ENCODE measurements at regions not wholly inside any gene's neighbourhood (a gene's known extent, or its start where the extent isn't known, plus 50 kb on each side); places are given as distances from the start of the nearest gene placed in this dataset.

DNA sequence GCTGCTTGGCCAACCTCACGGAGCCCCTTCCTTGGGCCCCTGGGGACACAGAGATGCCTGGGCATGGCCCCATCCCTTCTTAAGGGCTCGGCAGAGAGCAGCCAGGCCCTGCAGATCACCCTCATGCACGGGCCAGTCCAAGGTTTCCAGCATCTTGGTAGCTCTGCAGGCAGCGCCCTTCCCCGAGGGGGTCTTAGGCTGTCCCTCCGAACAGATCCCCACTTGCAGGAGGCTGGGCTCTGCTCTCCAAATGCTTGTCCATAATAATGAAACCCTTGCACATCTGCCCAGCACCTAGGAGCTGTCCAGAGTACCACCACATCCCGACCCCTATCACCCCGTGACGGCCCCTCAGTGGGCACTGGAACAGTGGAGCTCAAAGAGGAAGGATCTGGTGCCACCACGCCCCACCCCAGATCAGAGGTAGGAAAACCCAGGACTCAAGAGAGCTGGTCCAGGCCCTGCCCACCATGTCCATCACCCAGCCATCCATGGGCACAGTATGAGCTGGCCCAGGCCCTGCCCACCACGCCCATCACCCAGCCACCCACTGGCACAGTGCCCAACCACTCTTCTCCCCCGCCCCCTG is 92.5 kb upstream of the PRR5 start (continued):
- TF ChIP-seq, protein P1, sequence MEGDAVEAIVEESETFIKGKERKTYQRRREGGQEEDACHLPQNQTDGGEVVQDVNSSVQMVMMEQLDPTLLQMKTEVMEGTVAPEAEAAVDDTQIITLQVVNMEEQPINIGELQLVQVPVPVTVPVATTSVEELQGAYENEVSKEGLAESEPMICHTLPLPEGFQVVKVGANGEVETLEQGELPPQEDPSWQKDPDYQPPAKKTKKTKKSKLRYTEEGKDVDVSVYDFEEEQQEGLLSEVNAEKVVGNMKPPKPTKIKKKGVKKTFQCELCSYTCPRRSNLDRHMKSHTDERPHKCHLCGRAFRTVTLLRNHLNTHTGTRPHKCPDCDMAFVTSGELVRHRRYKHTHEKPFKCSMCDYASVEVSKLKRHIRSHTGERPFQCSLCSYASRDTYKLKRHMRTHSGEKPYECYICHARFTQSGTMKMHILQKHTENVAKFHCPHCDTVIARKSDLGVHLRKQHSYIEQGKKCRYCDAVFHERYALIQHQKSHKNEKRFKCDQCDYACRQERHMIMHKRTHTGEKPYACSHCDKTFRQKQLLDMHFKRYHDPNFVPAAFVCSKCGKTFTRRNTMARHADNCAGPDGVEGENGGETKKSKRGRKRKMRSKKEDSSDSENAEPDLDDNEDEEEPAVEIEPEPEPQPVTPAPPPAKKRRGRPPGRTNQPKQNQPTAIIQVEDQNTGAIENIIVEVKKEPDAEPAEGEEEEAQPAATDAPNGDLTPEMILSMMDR (IDR thresholded peaks at IDR 0.05; ENCODE audit: low read depth, low read length, missing input control): no peak
- TF ChIP-seq, protein P2, sequence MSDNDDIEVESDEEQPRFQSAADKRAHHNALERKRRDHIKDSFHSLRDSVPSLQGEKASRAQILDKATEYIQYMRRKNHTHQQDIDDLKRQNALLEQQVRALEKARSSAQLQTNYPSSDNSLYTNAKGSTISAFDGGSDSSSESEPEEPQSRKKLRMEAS (IDR thresholded peaks at IDR 0.05): no peak
- TF ChIP-seq HNF4A (conservative IDR thresholded peaks at IDR 0.05): no peak
- no peak for TF ChIP-seq TAF1 (conservative IDR thresholded peaks at IDR 0.05)

DNA sequence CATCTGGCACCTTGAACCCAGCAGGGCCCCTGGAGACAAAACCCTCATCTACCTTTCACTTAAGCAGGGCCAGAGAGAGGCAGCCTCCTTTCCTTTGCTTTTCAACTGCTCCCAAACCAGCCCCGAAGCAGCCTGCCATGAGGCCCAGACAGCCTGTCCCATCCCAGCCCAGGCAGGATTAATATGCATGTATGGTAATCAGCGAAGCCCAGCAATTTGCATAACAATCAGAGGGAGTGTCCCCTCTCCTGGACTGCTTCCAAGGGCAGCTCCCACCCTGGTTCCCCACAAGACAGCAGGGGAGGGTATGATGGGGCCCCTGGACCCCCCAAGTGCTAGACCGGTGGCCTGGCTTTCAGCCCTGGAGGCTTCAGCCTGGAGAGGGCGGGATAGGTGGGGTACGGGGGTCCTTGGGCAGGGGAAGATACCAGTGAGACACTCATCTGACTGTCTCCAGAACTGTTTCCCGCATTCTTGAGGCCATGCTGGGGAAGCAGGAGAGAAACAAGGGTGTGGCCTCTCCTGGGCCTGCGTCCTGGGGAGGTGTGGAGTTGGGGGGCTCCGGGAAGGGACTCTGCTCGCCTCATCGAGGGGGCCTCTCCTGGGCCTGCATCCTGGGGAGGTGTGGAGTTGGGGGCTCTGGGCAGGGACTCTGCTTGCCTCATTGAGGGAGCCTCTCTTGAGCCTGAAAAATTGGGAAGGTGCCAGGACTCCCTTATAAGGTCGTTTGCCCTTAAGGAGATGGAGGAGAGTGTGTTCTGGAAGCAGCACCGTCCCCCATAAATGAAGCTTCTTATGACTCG is 93.2 kb upstream of the PRR5 start:
- H3K4me1 ChIP-seq (ENCODE audit: control insufficient read depth in 4 of 4, insufficient read depth in 4 of 4, low read length in 3 of 4): no peaks in the 10 kb centered on the region
- WGBS: 71% methylated on average over 13 of the region's 13 CpGs
- no peaks in the 10 kb centered on the region for H3K36me3 ChIP-seq (ENCODE audit: control insufficient read depth in 4 of 4, insufficient read depth in 3 of 4, low read depth in 1 of 4, low read length in 3 of 4)
- no peak for DNase-seq (ENCODE audit: low spot score)
- peaks cover 0 to 15% (median 4%) of the 10 kb centered on the region in 4 donors for H3K9me3 ChIP-seq (ENCODE audit: control insufficient read depth in 4 of 4, low read length in 3 of 4)
- no peak overlapping the region for H3K9ac ChIP-seq (ENCODE audit: low read depth in 1 of 2, low read length in 2 of 2)
- no peak overlapping the region for H3K27ac ChIP-seq (ENCODE audit: low read depth in 1 of 2, low read length in 2 of 2)
- peaks cover 0 to 3% (median 0%) of the 10 kb centered on the region in 4 donors for H3K27me3 ChIP-seq (ENCODE audit: control insufficient read depth in 4 of 4, insufficient read depth in 4 of 4, low read length in 3 of 4)
- TF ChIP-seq TAF1 (conservative IDR thresholded peaks at IDR 0.05): no peak
- TF ChIP-seq EGR1 (IDR thresholded peaks at IDR 0.05; ENCODE audit: low read depth in 2 of 2): no peak
- no peak overlapping the region for H3K4me3 ChIP-seq (ENCODE audit: low read depth in 1 of 3, low read length in 3 of 3)

DNA sequence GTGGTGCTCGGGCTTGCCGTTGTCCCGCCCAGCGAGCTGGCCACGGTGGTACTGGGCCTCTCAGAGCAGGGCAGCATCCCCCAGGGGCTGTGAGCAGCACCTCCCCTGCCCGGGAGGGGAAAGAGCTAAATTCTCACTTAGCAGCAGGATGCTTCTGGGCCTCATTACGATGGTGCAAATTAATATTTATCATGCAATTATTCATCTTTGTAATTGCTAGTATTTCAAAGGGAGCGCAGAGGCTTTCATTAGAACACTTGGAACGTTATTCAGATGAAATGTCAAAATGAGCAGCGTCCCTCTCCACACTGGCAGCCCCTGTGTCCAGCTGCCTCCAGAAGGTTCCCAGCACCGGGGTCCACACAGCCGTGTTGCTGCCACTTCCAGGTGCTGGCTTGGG is 95.9 kb upstream of the PRR5 start:
- DNase-seq (ENCODE audit: low spot score): no peak
- peaks cover 0 to 3% (median 0%) of the 10 kb centered on the region in 4 donors for H3K27me3 ChIP-seq (ENCODE audit: control insufficient read depth in 4 of 4, insufficient read depth in 4 of 4, low read length in 3 of 4)
- H3K9me3 ChIP-seq (ENCODE audit: control insufficient read depth in 4 of 4, low read length in 3 of 4): peaks cover 0 to under 1% (median under 1%) of the 10 kb centered on the region in 4 donors
- no peak overlapping the region for H3K4me3 ChIP-seq (ENCODE audit: low read depth in 1 of 3, low read length in 3 of 3)
- 65% methylated on average over 12 of the region's 12 CpGs for WGBS
- no peak overlapping the region for H3K27ac ChIP-seq (ENCODE audit: low read depth in 1 of 2, low read length in 2 of 2)
- no peak overlapping the region for H3K9ac ChIP-seq (ENCODE audit: low read depth in 1 of 2, low read length in 2 of 2)
- H3K4me1 ChIP-seq (ENCODE audit: control insufficient read depth in 4 of 4, insufficient read depth in 4 of 4, low read length in 3 of 4): no peaks in the 10 kb centered on the region
- no peaks in the 10 kb centered on the region for H3K36me3 ChIP-seq (ENCODE audit: control insufficient read depth in 4 of 4, insufficient read depth in 3 of 4, low read depth in 1 of 4, low read length in 3 of 4)
- TF ChIP-seq YY1 (IDR thresholded peaks at IDR 0.05): no peak
- no peak for TF ChIP-seq GABPA (IDR thresholded peaks at IDR 0.05 in 1 of 2, conservative IDR thresholded peaks at IDR 0.05 in 1 of 2)
- TF ChIP-seq, protein P1 (IDR thresholded peaks at IDR 0.05; ENCODE audit: low read depth, low read length, missing input control): no peak
- TF ChIP-seq, protein P2 (IDR thresholded peaks at IDR 0.05): no peak
- TF ChIP-seq, protein P3, sequence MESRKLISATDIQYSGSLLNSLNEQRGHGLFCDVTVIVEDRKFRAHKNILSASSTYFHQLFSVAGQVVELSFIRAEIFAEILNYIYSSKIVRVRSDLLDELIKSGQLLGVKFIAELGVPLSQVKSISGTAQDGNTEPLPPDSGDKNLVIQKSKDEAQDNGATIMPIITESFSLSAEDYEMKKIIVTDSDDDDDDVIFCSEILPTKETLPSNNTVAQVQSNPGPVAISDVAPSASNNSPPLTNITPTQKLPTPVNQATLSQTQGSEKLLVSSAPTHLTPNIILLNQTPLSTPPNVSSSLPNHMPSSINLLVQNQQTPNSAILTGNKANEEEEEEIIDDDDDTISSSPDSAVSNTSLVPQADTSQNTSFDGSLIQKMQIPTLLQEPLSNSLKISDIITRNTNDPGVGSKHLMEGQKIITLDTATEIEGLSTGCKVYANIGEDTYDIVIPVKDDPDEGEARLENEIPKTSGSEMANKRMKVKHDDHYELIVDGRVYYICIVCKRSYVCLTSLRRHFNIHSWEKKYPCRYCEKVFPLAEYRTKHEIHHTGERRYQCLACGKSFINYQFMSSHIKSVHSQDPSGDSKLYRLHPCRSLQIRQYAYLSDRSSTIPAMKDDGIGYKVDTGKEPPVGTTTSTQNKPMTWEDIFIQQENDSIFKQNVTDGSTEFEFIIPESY (IDR thresholded peaks at IDR 0.05): no peak
- TF ChIP-seq, protein P4, sequence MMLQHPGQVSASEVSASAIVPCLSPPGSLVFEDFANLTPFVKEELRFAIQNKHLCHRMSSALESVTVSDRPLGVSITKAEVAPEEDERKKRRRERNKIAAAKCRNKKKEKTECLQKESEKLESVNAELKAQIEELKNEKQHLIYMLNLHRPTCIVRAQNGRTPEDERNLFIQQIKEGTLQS (IDR thresholded peaks at IDR 0.05): no peak
- TF ChIP-seq JUND (IDR thresholded peaks at IDR 0.05): no peak
- TF ChIP-seq EGR1 (IDR thresholded peaks at IDR 0.05; ENCODE audit: low read depth in 2 of 2): no peak
- no peak for TF ChIP-seq SP1 (IDR thresholded peaks at IDR 0.05)

All from liver (tissue), 8 donors.